Chondrocyte (in vitro differentiated cells): ENCODE measurements at regions not wholly inside any gene's neighbourhood (a gene's known extent, or its start where the extent isn't known, plus 50 kb on each side); places are given as distances from the start of the nearest gene placed in this dataset.

Experiments
- DNase-seq: peaks from one replicate; pipeline ENCODE4 v3.0.0; 2021; ENCODE audit warnings: mixed read lengths, low spot score
- H3K27ac Mint-ChIP-seq: one replicate; pipeline ENCODE4 v1.8.0; 2021; ENCODE audit warnings: mild to moderate bottlenecking, moderate library complexity, mixed read lengths; ENCODE audit not compliant: unreplicated experiment
- H3K27me3 Mint-ChIP-seq: 2 replicates; pipeline ENCODE4 v1.8.0; 2021; ENCODE audit warnings: low read depth, mixed read lengths
- H3K36me3 Mint-ChIP-seq: 2 replicates; pipeline ENCODE4 v1.8.0; 2021; ENCODE audit warnings: low read depth, mixed read lengths
- H3K4me1 Mint-ChIP-seq: 2 replicates; pipeline ENCODE4 v1.8.0; 2021; ENCODE audit warnings: low read depth, mild to moderate bottlenecking, mixed read lengths
- H3K4me3 Mint-ChIP-seq: one replicate; pipeline ENCODE4 v1.8.0; 2021; ENCODE audit warnings: mild to moderate bottlenecking, moderate library complexity, mixed read lengths; ENCODE audit not compliant: unreplicated experiment
- H3K9me3 Mint-ChIP-seq: 2 replicates; pipeline ENCODE4 v1.8.0; 2021; ENCODE audit warnings: low read depth, mixed read lengths
- CTCF ChIP-seq: fragments of 200-600 bp; sonication (generic); IDR thresholded peaks from 2 replicates; pipeline ENCODE4 v1.5.0; 2021; ENCODE audit warnings: antibody characterized with exemption, mild to moderate bottlenecking, moderate library complexity

- no peak overlapping the region for H3K27ac Mint-ChIP-seq
- H3K4me1 Mint-ChIP-seq = no peaks in the 10 kb centered on the region
- no peak for TF ChIP-seq CTCF
Measured at GRCh38 chr1:38310079-38310478, 263.5 kb upstream of the POU3F1 start.

GRCh38 chr1:38308780-38309179 is 262.2 kb upstream of the POU3F1 start:
- no peak for DNase-seq
- Mint-ChIP-seq H3K9me3 (peaks cover 14% of the 10 kb centered on the region), H3K36me3 (no peaks in the 10 kb centered on the region), H3K27me3 (peaks cover 11% of the 10 kb centered on the region), H3K27ac (no peak overlapping the region), H3K4me1 (no peaks in the 10 kb centered on the region), H3K4me3 (no peak overlapping the region)
- TF ChIP-seq CTCF = no peak

More at GRCh38 chr1:38310079-38310478, 263.5 kb upstream of the POU3F1 start:
- Mint-ChIP-seq H3K27me3 (peaks cover 11% of the 10 kb centered on the region), H3K4me3 (no peak overlapping the region), H3K9me3 (peaks cover 14% of the 10 kb centered on the region), H3K36me3 (no peaks in the 10 kb centered on the region)
- no peak for DNase-seq

- no peaks in the 10 kb centered on the region for H3K9me3 Mint-ChIP-seq
- DNase-seq = no peak
- no peak for TF ChIP-seq CTCF
- no peak overlapping the region for H3K4me3 Mint-ChIP-seq
- peaks cover 10% of the 10 kb centered on the region for H3K27me3 Mint-ChIP-seq
- H3K36me3 Mint-ChIP-seq = no peaks in the 10 kb centered on the region
- no peak overlapping the region for H3K27ac Mint-ChIP-seq
- peaks cover 2% of the 10 kb centered on the region for H3K4me1 Mint-ChIP-seq
Measured at GRCh38 chr1:38305666-38306065, 259.1 kb upstream of the POU3F1 start.

GRCh38 chr1:38303843-38304242 is 257.2 kb upstream of the POU3F1 start:
- H3K4me3 Mint-ChIP-seq = no peak overlapping the region
- H3K27ac Mint-ChIP-seq = no peak overlapping the region
- no peaks in the 10 kb centered on the region for H3K36me3 Mint-ChIP-seq
- H3K27me3 Mint-ChIP-seq = peaks cover 10% of the 10 kb centered on the region
- no peak for TF ChIP-seq CTCF
- no peak for DNase-seq
- no peaks in the 10 kb centered on the region for H3K9me3 Mint-ChIP-seq
- peaks cover 2% of the 10 kb centered on the region for H3K4me1 Mint-ChIP-seq

- peaks cover 22% of the 10 kb centered on the region for H3K4me1 Mint-ChIP-seq
- no peaks in the 10 kb centered on the region for H3K9me3 Mint-ChIP-seq
- H3K27me3 Mint-ChIP-seq = peaks cover 8% of the 10 kb centered on the region
- DNase-seq = no peak
- H3K4me3 Mint-ChIP-seq = no peak overlapping the region
- peaks cover 2% of the 10 kb centered on the region for H3K36me3 Mint-ChIP-seq
- no peak for TF ChIP-seq CTCF
- H3K27ac Mint-ChIP-seq = no peak overlapping the region
Measured at GRCh38 chr1:38301040-38301439, 254.4 kb upstream of the POU3F1 start.
